ENCODE measurements at regions not wholly inside any gene's neighbourhood (a gene's known extent, or its start where the extent isn't known, plus 50 kb on each side); places are given as distances from the start of the nearest gene placed in this dataset.

GRCh38 chr4:24164797-24165196, 274.9 kb upstream of the PPARGC1A start:
- Histone ChIP-seq H3K4me3 (no peak overlapping the region), H3K9me3 (no peaks in the 10 kb centered on the region), H3K4me2 (no peak overlapping the region), H3K4me1 (no peaks in the 10 kb centered on the region), H3K27ac (no peak overlapping the region)
- ATAC-seq (no peak), FAIRE-seq (no peak), DNase-seq (ENCODE audit: low read depth in 1 of 2, low spot score in 1 of 2) (no peak)
- TF ChIP-seq MAFK (IDR thresholded peaks at IDR 0.05; ENCODE audit: partially characterized antibody): peak; percentile 5
- TF ChIP-seq RAD21 (conservative IDR thresholded peaks at IDR 0.05 in 1 of 2, IDR thresholded peaks at IDR 0.05 in 1 of 2): no peak
- ChIA-PET POLR2A (no interaction called here), CTCF (no interaction called here)
- WGBS (ENCODE audit: missing lambda C conversion rate): 9% methylated on average over 3 of the region's 3 CpGs

DNA sequence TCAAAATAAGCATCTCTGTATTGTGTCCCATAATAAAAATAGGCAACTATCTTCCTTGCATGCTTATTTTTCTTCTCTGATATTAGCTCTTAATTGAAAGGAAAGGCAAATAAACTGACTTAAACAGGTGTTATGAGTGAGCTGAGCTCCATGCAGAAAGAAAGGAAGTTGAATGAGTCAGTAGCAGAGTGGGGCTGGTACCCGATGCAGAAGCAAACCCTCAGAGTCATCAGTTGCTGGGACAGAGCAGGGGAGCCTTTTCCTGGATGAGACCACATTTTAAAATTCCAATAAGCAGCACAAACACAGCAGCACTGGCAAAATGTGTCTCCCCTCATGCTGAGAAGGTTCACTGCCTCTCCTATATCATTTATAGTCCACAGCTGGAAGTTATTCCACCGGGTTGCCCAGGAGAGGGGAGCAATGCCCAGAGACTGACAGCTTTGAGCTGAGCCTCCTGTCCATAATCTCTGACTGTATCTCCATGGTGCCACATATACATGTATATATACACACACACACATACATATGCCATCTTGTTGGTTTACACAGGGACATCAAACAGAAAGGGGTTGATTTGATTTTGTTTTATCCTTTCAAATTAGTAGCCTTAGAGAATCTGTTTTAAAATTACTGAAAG, 274.3 kb upstream of the PPARGC1A start:
- TF ChIP-seq TP53 (CRISPR knock-in tag; IDR thresholded peaks at IDR 0.05) (no peak), HOXB5 (CRISPR knock-in tag; IDR thresholded peaks at IDR 0.05) (no peak), NPAS2 (CRISPR knock-in tag; IDR thresholded peaks at IDR 0.05; ENCODE audit: borderline replicate concordance) (no peak), USF2 (IDR thresholded peaks at IDR 0.05) (no peak), NR3C1 (IDR thresholded peaks at IDR 0.05) (no peak), CHD2 (IDR thresholded peaks at IDR 0.05; ENCODE audit: low read length, partially characterized antibody) (no peak), EP300 (IDR thresholded peaks at IDR 0.05) (no peak)
- ATAC-seq: no peak
- Histone ChIP-seq H3K27ac (no peak overlapping the region), H3K4me1 (no peaks in the 10 kb centered on the region), H3K4me2 (no peak overlapping the region), H3K4me3 (no peak overlapping the region), H3K9me3 (no peaks in the 10 kb centered on the region)
- no peak for DNase-seq (ENCODE audit: low read depth in 1 of 2, low spot score in 1 of 2)
- POLR2A ChIA-PET: no interaction called here
- 0% methylated on average over 2 of the region's 2 CpGs for WGBS (ENCODE audit: missing lambda C conversion rate)
- CTCF ChIA-PET: no interaction called here
- FAIRE-seq: no peak

DNA sequence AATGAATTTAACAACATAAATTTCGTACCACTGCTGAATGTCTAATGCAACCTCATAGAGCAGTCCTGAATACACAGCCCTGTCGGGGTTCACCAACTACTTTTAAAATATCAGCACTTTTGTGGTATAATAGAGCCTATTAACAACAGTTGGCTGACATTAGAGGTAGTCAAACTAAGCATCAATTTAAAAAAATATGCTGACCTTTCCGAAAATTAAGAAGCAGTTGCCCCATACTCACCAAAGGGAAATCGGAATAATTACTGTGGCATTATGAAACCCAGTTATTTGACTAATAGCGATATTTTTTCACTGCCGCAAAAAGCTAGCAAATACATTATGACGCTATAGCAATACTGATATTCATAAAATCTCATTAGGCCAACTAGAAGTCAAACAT, 273.5 kb upstream of the PPARGC1A start:
- H3K27ac ChIP-seq: no peak overlapping the region
- ATAC-seq (no peak), FAIRE-seq (no peak), DNase-seq (ENCODE audit: low read depth in 1 of 2, low spot score in 1 of 2) (no peak)
- H3K4me3 ChIP-seq: no peak overlapping the region
- H3K4me1 ChIP-seq: no peaks in the 10 kb centered on the region
- ChIA-PET CTCF (no interaction called here), POLR2A (no interaction called here)
- 33% methylated on average over 7 of the region's 7 CpGs for WGBS (ENCODE audit: missing lambda C conversion rate)
- H3K4me2 ChIP-seq: no peak overlapping the region
- no peaks in the 10 kb centered on the region for H3K9me3 ChIP-seq
- no peak for TF ChIP-seq FOXS1 (CRISPR knock-in tag; IDR thresholded peaks at IDR 0.05)
- TF ChIP-seq NFE2L2 (conservative IDR thresholded peaks at IDR 0.05; ENCODE audit: low read length): no peak
- peak; percentile 47 for TF ChIP-seq MAFK (IDR thresholded peaks at IDR 0.05; ENCODE audit: partially characterized antibody)
- TF ChIP-seq GATA3 (IDR thresholded peaks at IDR 0.05; ENCODE audit: borderline replicate concordance): no peak
- no peak for TF ChIP-seq ZNF302 (CRISPR knock-in tag; IDR thresholded peaks at IDR 0.05)
- no peak for TF ChIP-seq ZFP36 (IDR thresholded peaks at IDR 0.05; ENCODE audit: borderline replicate concordance, partially characterized antibody)
- TF ChIP-seq SREBF2 (IDR thresholded peaks at IDR 0.05): no peak

GRCh38 chr4:24160358-24160757, 270.5 kb upstream of the PPARGC1A start:
- 37% methylated on average over 1 of the region's 1 CpG for WGBS (ENCODE audit: missing lambda C conversion rate)
- Histone ChIP-seq H3K4me1 (no peaks in the 10 kb centered on the region), H3K4me3 (no peak overlapping the region), H3K9me3 (no peaks in the 10 kb centered on the region), H3K4me2 (no peak overlapping the region), H3K27ac (no peak overlapping the region)
- ChIA-PET CTCF (no interaction called here), POLR2A (no interaction called here)
- no peak for FAIRE-seq
- ATAC-seq: no peak
- DNase-seq (ENCODE audit: low read depth in 1 of 2, low spot score in 1 of 2): no peak
- TF ChIP-seq CHD4 (IDR thresholded peaks at IDR 0.05; ENCODE audit: borderline replicate concordance) (no peak), FOSL2 (IDR thresholded peaks at IDR 0.05) (no peak), FOSL2 (CRISPR knock-in tag; IDR thresholded peaks at IDR 0.05) (no peak), KDM5A (IDR thresholded peaks at IDR 0.05) (no peak), NR3C1 (IDR thresholded peaks at IDR 0.05) (no peak), SMC3 (IDR thresholded peaks at IDR 0.05) (no peak), CBX2 (IDR thresholded peaks at IDR 0.05; ENCODE audit: borderline replicate concordance, low read depth) (no peak), BCL3 (IDR thresholded peaks at IDR 0.05) (no peak), RARB (CRISPR knock-in tag; IDR thresholded peaks at IDR 0.05) (no peak), EP300 (IDR thresholded peaks at IDR 0.05) (no peak), HEYL (CRISPR knock-in tag; IDR thresholded peaks at IDR 0.05) (no peak), JUNB (IDR thresholded peaks at IDR 0.05) (no peak), POLR2AphosphoS2 (conservative IDR thresholded peaks at IDR 0.05; ENCODE audit: low read length) (no peak), HOXB13 (CRISPR knock-in tag; IDR thresholded peaks at IDR 0.05; ENCODE audit: low read depth) (no peak), BHLHE40 (IDR thresholded peaks at IDR 0.05; ENCODE audit: low read depth, low read length) (no peak), CEBPB (IDR thresholded peaks at IDR 0.05) (no peak), HOXB5 (CRISPR knock-in tag; IDR thresholded peaks at IDR 0.05) (no peak)
- TF ChIP-seq, protein P1, sequence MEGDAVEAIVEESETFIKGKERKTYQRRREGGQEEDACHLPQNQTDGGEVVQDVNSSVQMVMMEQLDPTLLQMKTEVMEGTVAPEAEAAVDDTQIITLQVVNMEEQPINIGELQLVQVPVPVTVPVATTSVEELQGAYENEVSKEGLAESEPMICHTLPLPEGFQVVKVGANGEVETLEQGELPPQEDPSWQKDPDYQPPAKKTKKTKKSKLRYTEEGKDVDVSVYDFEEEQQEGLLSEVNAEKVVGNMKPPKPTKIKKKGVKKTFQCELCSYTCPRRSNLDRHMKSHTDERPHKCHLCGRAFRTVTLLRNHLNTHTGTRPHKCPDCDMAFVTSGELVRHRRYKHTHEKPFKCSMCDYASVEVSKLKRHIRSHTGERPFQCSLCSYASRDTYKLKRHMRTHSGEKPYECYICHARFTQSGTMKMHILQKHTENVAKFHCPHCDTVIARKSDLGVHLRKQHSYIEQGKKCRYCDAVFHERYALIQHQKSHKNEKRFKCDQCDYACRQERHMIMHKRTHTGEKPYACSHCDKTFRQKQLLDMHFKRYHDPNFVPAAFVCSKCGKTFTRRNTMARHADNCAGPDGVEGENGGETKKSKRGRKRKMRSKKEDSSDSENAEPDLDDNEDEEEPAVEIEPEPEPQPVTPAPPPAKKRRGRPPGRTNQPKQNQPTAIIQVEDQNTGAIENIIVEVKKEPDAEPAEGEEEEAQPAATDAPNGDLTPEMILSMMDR (IDR thresholded peaks at IDR 0.05): no peak

Measured in A549 (cell line).